K562 (cell line): ENCODE measurements at regions not wholly inside any gene's neighbourhood (a gene's known extent, or its start where the extent isn't known, plus 50 kb on each side); places are given as distances from the start of the nearest gene placed in this dataset.

Experiments used
- ATAC-seq: fragments of 200-7000 bp; cut with Tn5 transposase; 3 replicates; pipeline ENCODE4 v1.9.1; 2020; ENCODE audit warnings: moderate library complexity
- BruUV-seq: library from RNA; stranded (reverse); fragments of 400-500 nt; replicated peaks from 2 replicates; lab custom pipeline; 2021; lab: Mats Ljungman, UMichigan
- CTCF ChIA-PET: fragments of 300-600 bp; formaldehyde crosslinking; extraction: SDS; loops from one replicate; lab custom pipeline; 2021; ENCODE audit warnings: low intra/inter-chr PET ratio; lab: Yijun Ruan, JAX
- POLR2A ChIA-PET: fragments of 300-600, 350-650 bp; sonication (Branson Sonifier 250); formaldehyde crosslinking; extraction: SDS; loops from one replicate; lab custom pipeline; 2021; ENCODE audit warnings: antibody characterized with exemption, inconsistent platforms; lab: Yijun Ruan, JAX
- DNase-seq, 4 experiments: peaks; one replicate each; pipeline versions ENCODE4 v3.0.0 to v3.0.0-alpha.2; 2011 to 2018; ENCODE audit warnings: low spot score in 3 of 4, mixed read lengths in 3 of 4; ENCODE audit errors: extremely low read depth in 1 of 4
- FAIRE-seq: peaks from 2 replicates; lab custom pipeline; 2011; peaks lifted over from hg19 to GRCh38; lab: Jason Lieb, UNC
- H2AFZ ChIP-seq: 2 replicates; pipeline ENCODE4 v1.6.0; 2011; ENCODE audit warnings: low read depth, low read length, control low read depth, inconsistent platforms
- H3K27ac ChIP-seq: fragments of 200-600 bp; 3 replicates; pipeline ENCODE4 v1.8.0; 2011; ENCODE audit warnings: low read depth, mild to moderate bottlenecking, control low read depth, inconsistent platforms, low read length, moderate library complexity, mixed read lengths; ENCODE audit errors: extremely low read depth
- H3K27me3 ChIP-seq, 2 experiments: fragments of 300-600 bp in 1 of 2; 2 replicates in 1 of 2; 3 replicates in 1 of 2; pipeline versions ENCODE4 v1.6.0 to v1.8.0; 2011; ENCODE audit warnings: inconsistent platforms in 2 of 2, low read length in 2 of 2, mild to moderate bottlenecking in 1 of 2, mixed read lengths in 1 of 2, moderate library complexity in 1 of 2; ENCODE audit not compliant: control insufficient read depth in 2 of 2, insufficient read depth in 2 of 2
- H3K36me3 ChIP-seq: fragments of 300-600 bp; 3 replicates; pipeline ENCODE4 v1.8.0; 2011; ENCODE audit warnings: mild to moderate bottlenecking, low read length, inconsistent platforms; ENCODE audit not compliant: control insufficient read depth, insufficient read depth
- H3K4me1 ChIP-seq, 2 experiments: fragments of 200-600 bp in 1 of 2; replicated peaks in 1 of 2; 2 replicates in 1 of 2; 3 replicates in 1 of 2; pipeline versions ENCODE4 v1.5.1 to v1.8.0; 2011; ENCODE audit warnings: inconsistent platforms in 2 of 2, low read length in 2 of 2, mild to moderate bottlenecking in 1 of 2, mixed read lengths in 1 of 2, moderate library complexity in 1 of 2; ENCODE audit not compliant: control insufficient read depth in 2 of 2, insufficient read depth in 2 of 2
- H3K4me2 ChIP-seq: 2 replicates; pipeline ENCODE4 v1.6.1; 2011; ENCODE audit warnings: low read length, control low read depth, inconsistent platforms, mixed read lengths; ENCODE audit not compliant: insufficient read depth
- H3K4me3 ChIP-seq: fragments of 200-600 bp; sonication (generic), shearing (Covaris generic); 2 replicates; pipeline ENCODE4 v1.5.1; 2016; ENCODE audit warnings: control low read depth, inconsistent platforms
- H3K79me2 ChIP-seq: fragments of 200-600 bp; 3 replicates; pipeline ENCODE4 v1.8.0; 2011; ENCODE audit warnings: low read length, inconsistent platforms; ENCODE audit not compliant: control insufficient read depth, insufficient read depth
- H3K9ac ChIP-seq, 2 experiments: 2 replicates each; pipeline versions ENCODE4 v1.6.0 to v1.6.1; 2011; ENCODE audit warnings: low read depth in 2 of 2, low read length in 2 of 2, control low read depth in 1 of 2, inconsistent platforms in 1 of 2, mild to moderate bottlenecking in 1 of 2, mixed read lengths in 1 of 2; ENCODE audit not compliant: insufficient read depth in 1 of 2
- H3K9me1 ChIP-seq: one replicate; pipeline ENCODE4 v1.6.0; 2011; ENCODE audit warnings: inconsistent platforms, mild to moderate bottlenecking, low read length, moderate library complexity; ENCODE audit not compliant: control insufficient read depth, insufficient read depth
- H3K9me3 ChIP-seq: replicated peaks from 2 replicates; pipeline ENCODE4 v1.5.1; 2011; ENCODE audit warnings: low read depth, low read length, inconsistent platforms; ENCODE audit not compliant: control insufficient read depth, insufficient read depth
- H4K20me1 ChIP-seq: replicated peaks from 2 replicates; pipeline ENCODE4 v1.6.1; 2011; ENCODE audit warnings: low read length, inconsistent platforms, mixed read lengths; ENCODE audit not compliant: control insufficient read depth, insufficient read depth
- ATF3 ChIP-seq, 2 experiments: fragments of 450-650 bp in 1 of 2; sonication (generic) in 1 of 2; formaldehyde crosslinking in 1 of 2; IDR thresholded peaks in 1 of 2; conservative IDR thresholded peaks in 1 of 2; 2 replicates each; pipeline versions ENCODE4 v1.6.1 to v1.8.1; 2016 to 2023; ENCODE audit warnings: mild to moderate bottlenecking in 2 of 2, moderate library complexity in 2 of 2, inconsistent platforms in 1 of 2, missing genetic modification reagents in 1 of 2
- CHD1 ChIP-seq: fragments of 200-600 bp; sonication (generic); IDR thresholded peaks from one replicate; pipeline ENCODE4 v1.6.1; 2012; ENCODE audit warnings: mild to moderate bottlenecking, moderate library complexity, low read length, inconsistent platforms
- COPS2 ChIP-seq: fragments of 450-650 bp; conservative IDR thresholded peaks from 2 replicates; pipeline ENCODE4 v1.6.1; 2016; ENCODE audit warnings: mild to moderate bottlenecking, moderate library complexity
- CREB1 ChIP-seq, 2 experiments: sonication (generic) in 1 of 2; formaldehyde crosslinking in 1 of 2; IDR thresholded peaks; 2 replicates each; pipeline versions ENCODE4 v1.6.1 to v1.8.0; 2012 to 2022; ENCODE audit warnings: inconsistent platforms in 1 of 2, mild to moderate bottlenecking in 1 of 2, missing genetic modification reagents in 1 of 2, moderate library complexity in 1 of 2
- CSDE1 ChIP-seq, 2 experiments: fragments of 450-650 bp; IDR thresholded peaks; 2 replicates each; pipeline ENCODE4 v1.6.1; 2016; ENCODE audit warnings: mild to moderate bottlenecking in 1 of 2
- FOXA3 ChIP-seq, 2 experiments: fragments of 450-650 bp in 1 of 2; sonication (generic) in 1 of 2; formaldehyde crosslinking; IDR thresholded peaks in 1 of 2; conservative IDR thresholded peaks in 1 of 2; 2 replicates each; pipeline versions ENCODE4 v1.4.0 to v1.8.0; 2020 to 2022; ENCODE audit warnings: mild to moderate bottlenecking in 2 of 2, missing genetic modification reagents in 1 of 2
- LCOR ChIP-seq: sonication (generic); formaldehyde crosslinking; IDR thresholded peaks from 2 replicates; pipeline ENCODE4 v1.8.0; 2022; ENCODE audit warnings: mild to moderate bottlenecking, missing genetic modification reagents
- PML ChIP-seq: IDR thresholded peaks from 2 replicates; pipeline ENCODE4 v1.6.1; 2012; ENCODE audit warnings: low read length, inconsistent platforms
- POLR2AphosphoS5 ChIP-seq: IDR thresholded peaks from 2 replicates; pipeline ENCODE4 v1.6.1; 2011; ENCODE audit warnings: mild to moderate bottlenecking, low read depth, low read length, moderate library complexity; ENCODE audit not compliant: control insufficient read depth, insufficient read depth
- RHOXF2B ChIP-seq: fragments of 250-450 bp; sonication (Bioruptor Pico); conservative IDR thresholded peaks from 2 replicates; pipeline ENCODE4 v1.5.1; 2021
- SP1 ChIP-seq: sonication (generic); formaldehyde crosslinking; IDR thresholded peaks from 2 replicates; pipeline ENCODE4 v1.8.1; 2022; ENCODE audit warnings: mild to moderate bottlenecking, missing genetic modification reagents
- ZBTB1 ChIP-seq: sonication (generic); formaldehyde crosslinking; IDR thresholded peaks from 2 replicates; pipeline ENCODE4 v1.8.1; 2023; ENCODE audit warnings: missing genetic modification reagents, low read depth, mild to moderate bottlenecking, borderline replicate concordance
- WGBS: fragments of 100-300 bp; shearing (Covaris generic); methylation state at CpG from one replicate; pipeline ENCODE4 v1.1.6; 2016; ENCODE audit warnings: low coverage, mixed read lengths; ENCODE audit not compliant: insufficient coverage; ENCODE audit errors: missing lambda C conversion rate; 5-methylcytosine and 5-hydroxymethylcytosine counted together
- in situ Hi-C: fragments of 300-500 bp; cut with MboI; formaldehyde crosslinking; loops from 4 replicates; pipeline ENCODE4 v1.15.0; 2018; ENCODE audit warnings: inconsistent platforms, mixed read lengths
- intact Hi-C: fragments of 100-400 bp; cut with micrococcal nuclease; formaldehyde crosslinking; loops from 2 replicates; pipeline ENCODE4 v1.14.2; 2022

- no peak for TF ChIP-seq POLR2AphosphoS5
These were observed 201.7 kb upstream of the KCTD7 start (continued) for GRCh38 chr7:66426996-66427395.

GRCh38 chr7:66427956-66428355 is 200.7 kb upstream of the KCTD7 start:
- ChIA-PET POLR2A (no interaction called here), CTCF (no interaction called here)
- no peak for ATAC-seq
- peaks cover 8% of the 10 kb centered on the region; the same call in 1 of the 3 replicates for H3K36me3 ChIP-seq
- no peak overlapping the region for H3K4me2 ChIP-seq
- H3K27me3 ChIP-seq = no peaks in the 10 kb centered on the region
- H3K9me3 ChIP-seq = no peaks in the 10 kb centered on the region
- no peak overlapping the region for H2AFZ ChIP-seq
- in situ Hi-C loops = loop anchor here (10.0 kb wide), 1 partner anchor 1137 kb away; no protein-coding TSS in a partner anchor
- H3K9me1 ChIP-seq = no peaks in the 10 kb centered on the region
- H3K4me3 ChIP-seq = no peak overlapping the region
- no peak for DNase-seq
- 66% methylated on average over 7 of the region's 7 CpGs for WGBS
- H3K4me1 ChIP-seq = no peaks in the 10 kb centered on the region; a peak in 1 of 5 replicates
- H3K9ac ChIP-seq = no peak overlapping the region
- FAIRE-seq = no peak
- no peaks in the 10 kb centered on the region for H3K79me2 ChIP-seq
- no TSS peak for BruUV-seq
- TF ChIP-seq CHD1 (no peak), LCOR (no peak)
- no peaks in the 10 kb centered on the region for H4K20me1 ChIP-seq
- no peak overlapping the region for H3K27ac ChIP-seq
- intact Hi-C loops = no loop called here

GRCh38 chr7:66429498-66430163 is 199.1 kb upstream of the KCTD7 start:
- H3K27ac ChIP-seq = no peak overlapping the region
- in situ Hi-C loops = loop anchor here (10.0 kb wide), 1 partner anchor 1135 kb away; no protein-coding TSS in a partner anchor
- no peaks in the 10 kb centered on the region for H4K20me1 ChIP-seq
- no TSS peak for BruUV-seq
- TF ChIP-seq FOXA3 (CRISPR knock-in tag; conservative IDR thresholded peaks at IDR 0.05 in 1 of 2, IDR thresholded peaks at IDR 0.05 in 1 of 2) (no peak), PML (no peak), COPS2 (no peak), ATF3 (IDR thresholded peaks at IDR 0.05) (0 out of 2 replicates have a peak, but pooled peaks have one; percentile 23), ATF3 (CRISPR knock-in tag; conservative IDR thresholded peaks at IDR 0.05) (no peak), ZBTB1 (CRISPR knock-in tag) (no peak), CREB1 (IDR thresholded peaks at IDR 0.05) (no peak), CREB1 (CRISPR knock-in tag; IDR thresholded peaks at IDR 0.05) (no peak), RHOXF2B (no peak), CSDE1 (IDR thresholded peaks at IDR 0.05) (no peak), SP1 (no peak)
- no peak for FAIRE-seq
- H3K79me2 ChIP-seq = no peaks in the 10 kb centered on the region
- no peak overlapping the region for H3K4me2 ChIP-seq
- 86% methylated on average over 4 of the region's 4 CpGs for WGBS
- no peaks in the 10 kb centered on the region for H3K27me3 ChIP-seq
- ChIA-PET POLR2A (interaction anchor here (0.6 to 1.8 kb wide), 2 partner anchors 10 to 320 kb away, joined by 3 to 7 read pairs; no protein-coding TSS in a partner anchor), CTCF (no interaction called here)
- no peaks in the 10 kb centered on the region for H3K9me1 ChIP-seq
- intact Hi-C loops = no loop called here
- peaks cover 11% of the 10 kb centered on the region; the same call in 2 of the 3 replicates for H3K36me3 ChIP-seq
- no peak for DNase-seq
- H3K9ac ChIP-seq = no peak overlapping the region
- no peaks in the 10 kb centered on the region for H3K9me3 ChIP-seq
- H3K4me3 ChIP-seq = no peak overlapping the region
- H3K4me1 ChIP-seq = no peaks in the 10 kb centered on the region; a peak in 1 of 5 replicates
- no peak for ATAC-seq
- no peak overlapping the region for H2AFZ ChIP-seq
